ENCODE measurements at regions not wholly inside any gene's neighbourhood (a gene's known extent, or its start where the extent isn't known, plus 50 kb on each side); places are given as distances from the start of the nearest gene placed in this dataset.
A peak's percentile ranks its signal among the peaks of the same experiment; 100 is the strongest.

GRCh38 chr2:18455236-18455862, 105.1 kb downstream of the RDH14 start:
- TF ChIP-seq POLR2A (IDR thresholded peaks at IDR 0.05; ENCODE audit: low read depth, low read length) (no peak), CEBPB (IDR thresholded peaks at IDR 0.05; ENCODE audit: low read depth, low read length) (peak; percentile 95), CTCF (conservative IDR thresholded peaks at IDR 0.05; ENCODE audit: low read depth, low read length) (0 out of 2 replicates have a peak, but pooled peaks have one; percentile 16), MXI1 (IDR thresholded peaks at IDR 0.05; ENCODE audit: borderline replicate concordance, low read depth, low read length) (no peak), CHD1 (IDR thresholded peaks at IDR 0.05; ENCODE audit: low read depth, low read length) (no peak)

Measured in IMR-90 (cell line).